ENCODE measurements at regions not wholly inside any gene's neighbourhood (a gene's known extent, or its start where the extent isn't known, plus 50 kb on each side); places are given as distances from the start of the nearest gene placed in this dataset.

DNA sequence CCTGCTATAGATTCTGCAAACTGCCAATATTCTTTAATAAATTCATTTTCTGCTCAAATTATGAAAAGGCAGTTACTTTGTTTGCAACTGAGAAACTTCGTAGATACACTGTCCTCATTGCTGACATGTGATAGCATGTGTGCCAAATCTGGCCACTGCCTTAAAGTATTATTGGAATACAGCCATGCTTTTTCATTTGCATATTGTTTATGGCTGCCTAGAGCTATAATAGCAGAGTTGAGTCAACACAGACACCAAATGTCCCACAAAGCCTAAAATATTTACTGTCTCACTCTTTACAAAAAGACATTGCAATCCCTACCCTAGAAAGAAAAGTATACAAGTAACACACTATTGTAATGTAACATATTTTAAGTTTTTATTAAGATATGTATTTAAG lies 647.4 kb downstream of the XPNPEP1 start:
- in situ Hi-C loops (cut with HindIII; ENCODE audit: low pct_unique_long_range_greater_than_20kb, low sequenced_read_pairs) = no loop called here

DNA sequence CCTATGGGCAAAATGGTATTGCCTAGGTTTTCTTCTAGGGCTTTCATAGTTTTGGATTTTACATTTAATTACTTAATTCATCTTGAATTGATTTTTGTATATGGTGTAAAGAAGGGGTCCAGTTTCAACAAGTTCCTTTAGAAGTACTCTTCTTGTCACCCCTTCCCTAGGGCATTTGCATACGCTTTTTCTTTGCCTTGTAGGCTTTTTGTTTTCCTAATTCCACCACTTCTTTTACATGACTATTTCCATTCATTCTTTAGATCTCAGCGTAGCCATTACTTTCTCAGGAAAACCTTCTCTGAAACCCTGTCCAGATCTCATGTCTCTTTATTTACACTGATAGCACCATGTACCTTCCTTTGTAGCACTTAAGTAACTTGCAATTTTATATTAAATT lies 648.6 kb downstream of the XPNPEP1 start:
- ATAC-seq = no peak
- CTCF ChIA-PET = no interaction called here
- in situ Hi-C loops (cut with HindIII; ENCODE audit: low pct_unique_long_range_greater_than_20kb, low sequenced_read_pairs) = no loop called here

More for the DNA sequence above, 647.4 kb downstream of the XPNPEP1 start:
- POLR2A ChIA-PET = no interaction called here
- H3K9me3 ChIP-seq (ENCODE audit: control insufficient read depth, insufficient read depth, low read depth, low read length) = no peaks in the 10 kb centered on the region
- no peak overlapping the region for H3K27ac ChIP-seq (ENCODE audit: low read length)
- CTCF ChIA-PET = no interaction called here
- H3K4me3 ChIP-seq (ENCODE audit: low read depth in 2 of 2, low read length in 2 of 2) = no peak overlapping the region
- no peaks in the 10 kb centered on the region for H3K4me1 ChIP-seq (ENCODE audit: control insufficient read depth, insufficient read depth, low read length)
- intact Hi-C loops (cut with micrococcal nuclease; ENCODE audit: unreplicated experiment) = no loop called here
- ATAC-seq = no peak
- no peak for TF ChIP-seq TCF7L2 (IDR thresholded peaks at IDR 0.05; ENCODE audit: low read depth, low read length)
- TF ChIP-seq POLR2AphosphoS5 (IDR thresholded peaks at IDR 0.05; ENCODE audit: low read depth, low read length) = no peak
- TF ChIP-seq, protein P1, sequence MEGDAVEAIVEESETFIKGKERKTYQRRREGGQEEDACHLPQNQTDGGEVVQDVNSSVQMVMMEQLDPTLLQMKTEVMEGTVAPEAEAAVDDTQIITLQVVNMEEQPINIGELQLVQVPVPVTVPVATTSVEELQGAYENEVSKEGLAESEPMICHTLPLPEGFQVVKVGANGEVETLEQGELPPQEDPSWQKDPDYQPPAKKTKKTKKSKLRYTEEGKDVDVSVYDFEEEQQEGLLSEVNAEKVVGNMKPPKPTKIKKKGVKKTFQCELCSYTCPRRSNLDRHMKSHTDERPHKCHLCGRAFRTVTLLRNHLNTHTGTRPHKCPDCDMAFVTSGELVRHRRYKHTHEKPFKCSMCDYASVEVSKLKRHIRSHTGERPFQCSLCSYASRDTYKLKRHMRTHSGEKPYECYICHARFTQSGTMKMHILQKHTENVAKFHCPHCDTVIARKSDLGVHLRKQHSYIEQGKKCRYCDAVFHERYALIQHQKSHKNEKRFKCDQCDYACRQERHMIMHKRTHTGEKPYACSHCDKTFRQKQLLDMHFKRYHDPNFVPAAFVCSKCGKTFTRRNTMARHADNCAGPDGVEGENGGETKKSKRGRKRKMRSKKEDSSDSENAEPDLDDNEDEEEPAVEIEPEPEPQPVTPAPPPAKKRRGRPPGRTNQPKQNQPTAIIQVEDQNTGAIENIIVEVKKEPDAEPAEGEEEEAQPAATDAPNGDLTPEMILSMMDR (IDR thresholded peaks at IDR 0.05) = no peak
- no peak for TF ChIP-seq SIN3A (IDR thresholded peaks at IDR 0.05; ENCODE audit: borderline replicate concordance, insufficient read depth, low read depth, low read length)
- BruUV-seq (replicated peaks) = no TSS peak
- no peak for DNase-seq (ENCODE audit: low read depth, low spot score)
- H3K27me3 ChIP-seq (ENCODE audit: control insufficient read depth, insufficient read depth, low read length) = no peaks in the 10 kb centered on the region
- H3K36me3 ChIP-seq (ENCODE audit: control insufficient read depth, insufficient read depth, low read length) = no peaks in the 10 kb centered on the region

More for the DNA sequence above, 648.6 kb downstream of the XPNPEP1 start:
- no TSS peak for BruUV-seq (replicated peaks)
- H3K4me1 ChIP-seq (ENCODE audit: control insufficient read depth, insufficient read depth, low read length) = no peaks in the 10 kb centered on the region
- no peak overlapping the region for H3K27ac ChIP-seq (ENCODE audit: low read length)
- DNase-seq (ENCODE audit: low read depth, low spot score) = no peak
- intact Hi-C loops (cut with micrococcal nuclease; ENCODE audit: unreplicated experiment) = no loop called here
- no peaks in the 10 kb centered on the region for H3K27me3 ChIP-seq (ENCODE audit: control insufficient read depth, insufficient read depth, low read length)
- no peaks in the 10 kb centered on the region for H3K36me3 ChIP-seq (ENCODE audit: control insufficient read depth, insufficient read depth, low read length)
- TF ChIP-seq POLR2AphosphoS5 (IDR thresholded peaks at IDR 0.05; ENCODE audit: low read depth, low read length) = no peak
- TF ChIP-seq, protein P1 (IDR thresholded peaks at IDR 0.05) = no peak
- TF ChIP-seq SIN3A (IDR thresholded peaks at IDR 0.05; ENCODE audit: borderline replicate concordance, insufficient read depth, low read depth, low read length) = no peak
- TF ChIP-seq, protein P2, sequence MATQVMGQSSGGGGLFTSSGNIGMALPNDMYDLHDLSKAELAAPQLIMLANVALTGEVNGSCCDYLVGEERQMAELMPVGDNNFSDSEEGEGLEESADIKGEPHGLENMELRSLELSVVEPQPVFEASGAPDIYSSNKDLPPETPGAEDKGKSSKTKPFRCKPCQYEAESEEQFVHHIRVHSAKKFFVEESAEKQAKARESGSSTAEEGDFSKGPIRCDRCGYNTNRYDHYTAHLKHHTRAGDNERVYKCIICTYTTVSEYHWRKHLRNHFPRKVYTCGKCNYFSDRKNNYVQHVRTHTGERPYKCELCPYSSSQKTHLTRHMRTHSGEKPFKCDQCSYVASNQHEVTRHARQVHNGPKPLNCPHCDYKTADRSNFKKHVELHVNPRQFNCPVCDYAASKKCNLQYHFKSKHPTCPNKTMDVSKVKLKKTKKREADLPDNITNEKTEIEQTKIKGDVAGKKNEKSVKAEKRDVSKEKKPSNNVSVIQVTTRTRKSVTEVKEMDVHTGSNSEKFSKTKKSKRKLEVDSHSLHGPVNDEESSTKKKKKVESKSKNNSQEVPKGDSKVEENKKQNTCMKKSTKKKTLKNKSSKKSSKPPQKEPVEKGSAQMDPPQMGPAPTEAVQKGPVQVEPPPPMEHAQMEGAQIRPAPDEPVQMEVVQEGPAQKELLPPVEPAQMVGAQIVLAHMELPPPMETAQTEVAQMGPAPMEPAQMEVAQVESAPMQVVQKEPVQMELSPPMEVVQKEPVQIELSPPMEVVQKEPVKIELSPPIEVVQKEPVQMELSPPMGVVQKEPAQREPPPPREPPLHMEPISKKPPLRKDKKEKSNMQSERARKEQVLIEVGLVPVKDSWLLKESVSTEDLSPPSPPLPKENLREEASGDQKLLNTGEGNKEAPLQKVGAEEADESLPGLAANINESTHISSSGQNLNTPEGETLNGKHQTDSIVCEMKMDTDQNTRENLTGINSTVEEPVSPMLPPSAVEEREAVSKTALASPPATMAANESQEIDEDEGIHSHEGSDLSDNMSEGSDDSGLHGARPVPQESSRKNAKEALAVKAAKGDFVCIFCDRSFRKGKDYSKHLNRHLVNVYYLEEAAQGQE (IDR thresholded peaks at IDR 0.05; ENCODE audit: insufficient read depth in 1 of 2, low read depth in 2 of 2, low read length in 1 of 2) = no peak
- TF ChIP-seq TCF7L2 (IDR thresholded peaks at IDR 0.05; ENCODE audit: low read depth, low read length) = no peak
- no peaks in the 10 kb centered on the region for H3K9me3 ChIP-seq (ENCODE audit: control insufficient read depth, insufficient read depth, low read depth, low read length)
- POLR2A ChIA-PET = no interaction called here
- no peak overlapping the region for H3K4me3 ChIP-seq (ENCODE audit: low read depth in 2 of 2, low read length in 2 of 2)

Measured in Panc1 (cell line).